Memory B cell (primary cell): ENCODE measurements at regions not wholly inside any gene's neighbourhood (a gene's known extent, or its start where the extent isn't known, plus 50 kb on each side); places are given as distances from the start of the nearest gene placed in this dataset.

ENCODE experiments used
- ATAC-seq: fragments of 150-1000 bp; cut with Tn5 transposase; 2 replicates; pipeline ENCODE4 v1.10.0; 2021; ENCODE audit warnings: low read depth, mild to moderate bottlenecking, moderate library complexity
- DNase-seq, 2 donors: peaks; one replicate each; pipeline ENCODE4 v3.0.0; 2022; ENCODE audit warnings: low spot score in 2 of 2
- H3K27ac Mint-ChIP-seq: one replicate; pipeline ENCODE4 v1.8.0; 2022; ENCODE audit warnings: mild to moderate bottlenecking, moderate library complexity, mixed read lengths
- H3K27me3 Mint-ChIP-seq: one replicate; pipeline ENCODE4 v1.8.0; 2022; ENCODE audit warnings: mixed read lengths
- H3K36me3 Mint-ChIP-seq: one replicate; pipeline ENCODE4 v1.8.0; 2022; ENCODE audit warnings: mild to moderate bottlenecking, mixed read lengths
- H3K4me1 Mint-ChIP-seq: one replicate; pipeline ENCODE4 v1.8.0; 2022; ENCODE audit warnings: mixed read lengths
- H3K4me3 Mint-ChIP-seq: one replicate; pipeline ENCODE4 v1.8.0; 2022; ENCODE audit warnings: mild to moderate bottlenecking, moderate library complexity, mixed read lengths
- H3K9me3 Mint-ChIP-seq: one replicate; pipeline ENCODE4 v1.8.0; 2022; ENCODE audit warnings: mixed read lengths

DNA sequence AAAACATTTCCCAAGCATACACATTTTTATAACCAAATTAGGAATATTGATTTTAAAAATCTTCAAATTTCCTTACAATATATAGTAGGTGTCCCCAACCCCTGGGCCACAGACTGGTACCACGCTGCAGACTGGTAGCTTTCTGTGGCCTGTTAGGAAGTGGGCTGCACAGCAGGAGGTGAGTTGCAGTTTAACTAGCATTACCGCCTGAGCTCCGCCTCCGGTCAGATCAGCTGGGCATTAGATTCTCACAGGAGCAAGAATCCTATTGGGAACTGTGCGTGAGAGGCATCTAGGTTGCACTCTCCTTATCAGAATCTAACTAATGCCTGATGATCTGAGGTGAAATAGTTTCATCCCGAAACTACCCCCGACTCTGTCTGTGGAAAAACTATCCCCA, 62.1 kb downstream of the ZWINT start:
- Mint-ChIP-seq H3K36me3 (no peaks in the 10 kb centered on the region), H3K27me3 (no peaks in the 10 kb centered on the region), H3K4me1 (no peaks in the 10 kb centered on the region), H3K9me3 (no peaks in the 10 kb centered on the region), H3K27ac (no peak overlapping the region), H3K4me3 (no peak overlapping the region)
- ATAC-seq (no peak), DNase-seq (no peak)

DNA sequence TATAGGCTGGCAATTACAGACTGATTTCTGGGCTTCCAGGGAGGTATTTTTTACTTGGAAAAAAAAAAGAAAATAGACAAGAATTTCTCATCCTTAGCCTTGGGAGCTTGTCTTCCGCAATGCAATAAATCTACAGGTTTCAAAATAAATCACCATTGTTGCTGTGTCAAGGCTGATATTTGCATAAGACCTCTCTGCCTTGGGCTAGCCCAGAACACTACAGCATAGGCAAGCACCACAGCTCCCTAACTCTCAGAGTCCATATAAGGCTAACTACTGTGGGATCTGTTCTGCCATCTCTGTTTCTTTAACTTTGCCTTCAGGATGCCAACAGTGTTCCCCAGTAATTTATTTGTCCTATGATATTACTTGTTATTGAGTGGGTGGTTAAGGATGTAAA, 64.4 kb downstream of the ZWINT start:
- H3K4me1 Mint-ChIP-seq, result no peaks in the 10 kb centered on the region
- no peak overlapping the region for H3K4me3 Mint-ChIP-seq
- H3K27me3 Mint-ChIP-seq, result no peaks in the 10 kb centered on the region
- DNase-seq (no peak), ATAC-seq (no peak)
- H3K27ac Mint-ChIP-seq, result no peak overlapping the region
- peaks cover 2% of the 10 kb centered on the region for H3K9me3 Mint-ChIP-seq
- no peaks in the 10 kb centered on the region for H3K36me3 Mint-ChIP-seq

DNA sequence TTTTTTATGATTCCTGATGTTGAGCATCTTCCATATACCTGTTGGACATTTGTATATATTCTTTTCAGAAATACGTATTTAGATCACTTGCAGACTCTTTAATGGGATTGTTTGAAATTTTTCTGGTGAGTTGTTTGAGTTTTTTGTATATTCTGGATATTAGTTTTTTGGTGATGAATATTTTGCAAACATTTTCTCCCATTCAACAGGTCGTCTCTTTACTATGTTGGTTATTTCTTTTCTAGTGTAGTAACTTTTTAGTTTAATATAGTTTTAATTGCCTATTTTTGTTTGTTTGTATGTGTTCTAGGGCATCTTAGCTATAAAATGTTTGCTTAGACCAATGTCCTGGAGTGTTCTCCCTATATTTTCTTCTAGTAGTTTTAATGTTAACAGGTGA, 72.7 kb downstream of the ZWINT start:
- Mint-ChIP-seq H3K27ac (no peak overlapping the region), H3K9me3 (peaks cover 5% of the 10 kb centered on the region), H3K4me1 (no peaks in the 10 kb centered on the region), H3K27me3 (no peaks in the 10 kb centered on the region), H3K4me3 (no peak overlapping the region), H3K36me3 (no peaks in the 10 kb centered on the region)
- no peak for ATAC-seq
- DNase-seq, result no peak

DNA sequence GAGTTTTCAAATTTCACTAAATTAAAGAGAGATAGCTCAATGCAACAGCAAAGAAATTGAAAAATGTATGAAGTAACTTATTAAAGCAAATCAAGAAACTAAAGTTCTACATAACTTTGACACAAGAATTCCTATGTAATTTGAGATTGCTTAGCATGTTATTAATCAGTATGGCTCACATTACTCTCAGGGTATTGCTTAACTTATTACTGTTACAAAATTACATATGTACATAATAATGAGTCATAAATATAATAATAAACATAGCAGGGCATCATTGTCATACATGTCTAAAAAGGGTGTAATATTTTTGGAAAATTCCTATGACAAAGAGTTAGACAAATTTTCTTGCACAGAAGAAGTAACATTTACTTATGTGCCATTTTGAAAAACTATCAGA, 75.0 kb downstream of the ZWINT start:
- Mint-ChIP-seq H3K4me3 (no peak overlapping the region), H3K4me1 (no peaks in the 10 kb centered on the region), H3K27me3 (no peaks in the 10 kb centered on the region), H3K36me3 (no peaks in the 10 kb centered on the region), H3K9me3 (peaks cover 1% of the 10 kb centered on the region), H3K27ac (no peak overlapping the region)
- ATAC-seq (no peak), DNase-seq (no peak)

DNA sequence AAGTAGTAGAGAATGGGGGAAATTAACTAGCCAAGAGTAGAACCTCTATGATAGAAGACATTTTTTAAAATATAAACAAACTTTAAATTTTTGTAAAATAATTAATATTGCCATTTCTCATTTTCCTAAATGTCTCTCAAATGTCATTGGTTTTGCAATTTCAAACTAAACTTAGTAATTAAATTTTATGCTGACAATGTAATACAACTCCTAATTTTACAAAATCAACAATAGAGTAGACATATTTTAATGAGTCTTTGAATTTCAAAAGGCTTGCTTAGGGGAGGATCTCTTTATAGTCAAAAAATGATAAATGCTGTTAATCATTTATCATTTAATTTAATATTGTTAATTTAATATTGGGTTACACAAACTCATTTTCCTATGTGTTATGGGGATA, 81.8 kb downstream of the ZWINT start:
- Mint-ChIP-seq H3K4me1 (no peaks in the 10 kb centered on the region), H3K9me3 (no peaks in the 10 kb centered on the region), H3K36me3 (no peaks in the 10 kb centered on the region), H3K4me3 (no peak overlapping the region), H3K27me3 (no peaks in the 10 kb centered on the region), H3K27ac (no peak overlapping the region)
- DNase-seq, result no peak
- no peak for ATAC-seq

DNA sequence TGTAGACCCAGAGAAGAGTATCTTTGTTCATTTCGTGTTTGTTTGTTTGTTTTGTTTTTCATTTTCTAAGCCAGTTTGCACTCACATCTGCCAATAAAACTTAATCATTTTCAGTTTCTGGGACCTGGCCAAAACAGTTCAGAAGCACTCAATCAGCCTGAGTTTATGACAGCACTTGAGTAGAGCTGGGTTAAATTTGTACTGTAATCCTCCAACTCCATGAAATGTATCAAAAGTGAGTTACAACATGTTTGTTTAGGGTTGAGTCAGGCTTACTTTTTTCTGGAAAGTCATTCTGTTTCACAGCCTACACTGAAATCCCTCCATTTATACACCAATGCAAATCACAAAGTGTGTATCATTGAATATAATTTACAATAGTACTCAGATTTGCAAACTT, 91.9 kb downstream of the ZWINT start:
- H3K4me1 Mint-ChIP-seq, result no peaks in the 10 kb centered on the region
- no peak overlapping the region for H3K27ac Mint-ChIP-seq
- H3K36me3 Mint-ChIP-seq, result no peaks in the 10 kb centered on the region
- no peaks in the 10 kb centered on the region for H3K27me3 Mint-ChIP-seq
- H3K9me3 Mint-ChIP-seq, result no peaks in the 10 kb centered on the region
- no peak for DNase-seq
- no peak overlapping the region for H3K4me3 Mint-ChIP-seq
- ATAC-seq, result no peak

DNA sequence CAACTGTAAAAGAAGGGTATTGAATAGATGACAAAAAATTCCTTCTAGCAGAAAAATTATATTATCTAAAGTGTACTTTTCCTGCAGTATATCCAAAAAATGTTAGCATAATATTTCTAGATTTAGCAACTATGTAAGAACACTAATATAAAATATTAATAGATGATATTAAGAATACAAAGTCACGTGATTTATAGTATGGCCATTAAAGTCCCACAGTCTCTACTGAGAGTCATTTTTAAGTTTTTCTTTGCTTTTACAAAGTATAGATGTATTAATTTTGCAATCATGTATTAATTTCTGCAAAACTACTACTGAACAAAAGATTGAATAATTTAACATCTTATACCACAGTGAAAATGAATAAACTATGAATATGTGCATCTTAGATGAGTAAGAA, 94.9 kb downstream of the ZWINT start:
- no peak for ATAC-seq
- H3K4me3 Mint-ChIP-seq, result no peak overlapping the region
- no peaks in the 10 kb centered on the region for H3K36me3 Mint-ChIP-seq
- H3K4me1 Mint-ChIP-seq, result no peaks in the 10 kb centered on the region
- no peak overlapping the region for H3K27ac Mint-ChIP-seq
- no peaks in the 10 kb centered on the region for H3K9me3 Mint-ChIP-seq
- DNase-seq, result no peak
- no peaks in the 10 kb centered on the region for H3K27me3 Mint-ChIP-seq

DNA sequence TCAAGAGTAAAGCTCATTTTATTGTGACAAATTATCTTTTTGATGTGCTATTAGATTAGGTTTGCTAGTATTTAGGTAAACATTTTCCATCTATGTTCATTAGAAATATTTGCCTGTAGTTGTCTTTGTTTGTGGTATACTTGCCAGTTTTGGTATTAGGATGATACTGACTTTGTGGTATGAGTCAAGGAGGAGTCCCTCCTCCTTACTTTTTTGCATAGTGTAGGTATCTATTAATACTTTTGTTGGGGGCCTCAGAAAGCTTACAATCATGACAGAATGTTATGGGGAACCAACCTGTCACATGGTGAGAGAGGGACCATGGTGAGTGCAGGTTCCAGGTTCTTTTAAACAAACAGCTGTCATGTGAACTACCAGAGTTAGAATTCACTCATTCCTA, 102.1 kb downstream of the ZWINT start:
- H3K27ac Mint-ChIP-seq, result no peak overlapping the region
- ATAC-seq (no peak), DNase-seq (no peak)
- H3K36me3 Mint-ChIP-seq, result no peaks in the 10 kb centered on the region
- no peaks in the 10 kb centered on the region for H3K27me3 Mint-ChIP-seq
- H3K4me3 Mint-ChIP-seq, result no peak overlapping the region
- no peaks in the 10 kb centered on the region for H3K4me1 Mint-ChIP-seq
- H3K9me3 Mint-ChIP-seq, result no peaks in the 10 kb centered on the region

DNA sequence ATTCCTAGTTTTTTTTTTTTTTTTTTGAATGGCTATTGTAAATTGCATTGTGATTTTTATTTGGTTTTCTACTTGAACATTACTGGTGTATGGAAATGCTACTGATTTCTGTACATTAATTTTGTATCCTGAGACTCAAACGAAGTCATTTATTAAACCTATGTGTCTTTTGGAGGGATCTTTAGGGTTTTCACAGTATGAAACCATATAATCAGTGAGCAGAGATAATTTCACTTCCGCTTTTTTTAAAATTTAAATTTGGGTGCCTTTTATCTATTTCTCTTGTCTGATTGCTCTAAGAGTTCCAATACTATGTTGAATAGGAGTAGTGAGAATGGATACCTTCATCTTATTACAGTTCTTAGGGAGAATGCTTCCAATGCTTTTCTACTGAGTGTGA, 102.7 kb downstream of the ZWINT start:
- H3K27ac Mint-ChIP-seq, result no peak overlapping the region
- H3K4me1 Mint-ChIP-seq, result no peaks in the 10 kb centered on the region
- no peaks in the 10 kb centered on the region for H3K27me3 Mint-ChIP-seq
- peaks cover under 1% of the 10 kb centered on the region for H3K9me3 Mint-ChIP-seq
- ATAC-seq (no peak), DNase-seq (no peak)
- no peak overlapping the region for H3K4me3 Mint-ChIP-seq
- no peaks in the 10 kb centered on the region for H3K36me3 Mint-ChIP-seq

DNA sequence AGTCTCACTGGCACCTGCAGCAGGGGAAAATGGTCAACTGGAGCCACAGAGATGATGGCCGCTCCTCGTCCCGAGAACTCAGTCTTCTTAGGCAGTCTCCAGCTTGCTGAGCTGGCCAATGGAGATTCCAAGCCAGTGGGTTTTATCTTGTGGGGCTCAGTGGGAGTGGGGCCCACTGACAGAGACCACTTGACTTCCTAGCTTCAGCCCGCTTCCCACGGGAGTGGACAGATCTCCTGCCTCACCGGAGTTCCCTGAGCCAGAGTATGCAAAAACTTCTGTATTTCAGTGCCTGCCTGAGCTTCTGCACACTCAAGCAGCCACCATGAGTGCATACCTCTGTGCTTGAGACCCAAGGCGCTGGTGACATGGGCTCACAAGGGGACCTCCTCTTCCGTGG, 105.8 kb downstream of the ZWINT start:
- ATAC-seq (no peak), DNase-seq (no peak)
- Mint-ChIP-seq H3K9me3 (peaks cover 4% of the 10 kb centered on the region), H3K27ac (no peak overlapping the region), H3K27me3 (no peaks in the 10 kb centered on the region), H3K4me1 (no peaks in the 10 kb centered on the region), H3K4me3 (no peak overlapping the region), H3K36me3 (no peaks in the 10 kb centered on the region)

DNA sequence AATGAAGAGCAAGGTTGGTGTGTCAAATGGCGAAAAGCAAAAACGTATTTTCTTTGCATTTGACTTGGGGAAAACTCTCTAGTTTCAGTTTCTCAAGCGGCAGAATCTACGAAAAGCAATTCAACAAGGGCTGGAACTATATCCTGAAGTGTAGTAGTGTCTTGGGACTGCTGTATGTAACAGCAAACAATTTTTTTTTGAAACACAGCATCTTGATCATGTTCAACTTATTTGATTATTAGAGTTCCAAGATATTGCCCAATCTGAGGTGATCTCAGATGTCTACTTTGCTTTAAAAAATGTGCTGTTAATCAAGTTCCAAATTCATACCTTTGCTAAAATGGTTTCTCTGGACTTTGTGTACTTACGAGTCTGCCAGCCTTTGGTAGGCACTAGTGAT, 120.6 kb downstream of the ZWINT start:
- H3K4me3 Mint-ChIP-seq, result no peak overlapping the region
- DNase-seq (no peak), ATAC-seq (no peak)
- H3K36me3 Mint-ChIP-seq, result no peaks in the 10 kb centered on the region
- H3K9me3 Mint-ChIP-seq, result no peaks in the 10 kb centered on the region
- H3K4me1 Mint-ChIP-seq, result no peaks in the 10 kb centered on the region
- H3K27ac Mint-ChIP-seq, result no peak overlapping the region
- no peaks in the 10 kb centered on the region for H3K27me3 Mint-ChIP-seq

DNA sequence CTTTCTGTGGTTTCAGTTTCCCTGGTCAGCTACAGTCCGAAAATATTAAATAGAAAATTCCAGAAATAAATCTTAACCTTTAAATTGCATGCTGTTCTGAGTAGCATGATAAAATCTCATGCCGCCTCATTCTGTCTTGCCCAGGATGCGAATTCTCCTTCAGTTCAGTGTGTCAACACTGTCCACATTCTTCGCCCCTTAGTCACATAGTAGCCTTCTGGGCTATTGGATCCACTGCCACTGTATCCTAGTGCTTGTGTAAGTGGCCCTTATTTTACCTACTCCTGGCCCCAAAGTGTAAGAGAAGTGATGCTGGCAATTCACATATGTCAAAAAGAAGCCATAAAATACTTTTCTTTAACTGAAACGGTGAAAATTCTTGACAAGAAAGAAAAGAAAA, 129.6 kb downstream of the ZWINT start:
- Mint-ChIP-seq H3K4me1 (no peaks in the 10 kb centered on the region), H3K36me3 (no peaks in the 10 kb centered on the region), H3K27me3 (no peaks in the 10 kb centered on the region), H3K4me3 (no peak overlapping the region), H3K27ac (no peak overlapping the region), H3K9me3 (no peaks in the 10 kb centered on the region)
- ATAC-seq (no peak), DNase-seq (no peak)

DNA sequence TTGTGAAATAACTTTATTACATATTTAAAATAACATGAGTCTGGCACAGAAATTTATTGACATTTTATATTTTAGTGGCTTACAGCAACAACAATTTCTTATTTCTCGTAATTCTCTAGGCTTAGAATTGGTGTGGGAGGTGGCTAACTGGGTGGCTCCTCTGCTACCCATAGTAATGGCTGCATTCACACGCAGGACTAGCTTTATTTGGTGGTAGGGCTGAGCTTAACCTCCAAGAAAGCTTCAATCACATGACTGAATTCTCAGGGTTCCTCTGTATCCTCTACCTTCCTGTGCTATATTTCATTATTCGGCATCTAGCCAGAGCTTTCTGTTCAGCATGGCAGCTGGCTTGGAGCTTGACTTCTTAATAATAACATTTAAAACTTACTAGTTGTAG, 138.8 kb downstream of the ZWINT start:
- no peak overlapping the region for H3K4me3 Mint-ChIP-seq
- ATAC-seq, result no peak
- no peaks in the 10 kb centered on the region for H3K4me1 Mint-ChIP-seq
- H3K27me3 Mint-ChIP-seq, result no peaks in the 10 kb centered on the region
- no peak overlapping the region for H3K27ac Mint-ChIP-seq
- no peaks in the 10 kb centered on the region for H3K36me3 Mint-ChIP-seq
- no peak for DNase-seq
- no peaks in the 10 kb centered on the region for H3K9me3 Mint-ChIP-seq

DNA sequence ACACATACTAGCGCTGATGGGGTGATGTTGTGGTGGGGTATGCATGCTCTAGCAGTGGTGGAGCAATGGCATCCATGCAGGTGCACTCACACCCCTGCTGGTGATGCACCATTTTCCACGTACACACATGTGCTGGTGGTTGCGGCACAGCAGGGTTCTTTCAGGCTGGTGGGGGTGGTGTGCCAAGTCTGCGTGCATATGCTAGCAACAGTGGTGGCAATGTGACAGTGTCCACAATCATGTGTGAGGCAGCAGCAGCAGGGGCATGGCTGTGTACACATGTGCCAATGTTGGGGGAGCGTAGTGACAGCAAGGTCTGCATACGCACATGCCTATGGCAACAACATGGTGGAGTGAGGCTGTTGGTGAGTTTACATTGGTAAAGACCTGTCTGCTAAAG, 148.1 kb downstream of the ZWINT start:
- Mint-ChIP-seq H3K4me3 (no peak overlapping the region), H3K27me3 (no peaks in the 10 kb centered on the region), H3K9me3 (peaks cover 5% of the 10 kb centered on the region), H3K4me1 (peaks cover under 1% of the 10 kb centered on the region), H3K36me3 (no peaks in the 10 kb centered on the region), H3K27ac (no peak overlapping the region)
- DNase-seq, result no peak
- no peak for ATAC-seq

DNA sequence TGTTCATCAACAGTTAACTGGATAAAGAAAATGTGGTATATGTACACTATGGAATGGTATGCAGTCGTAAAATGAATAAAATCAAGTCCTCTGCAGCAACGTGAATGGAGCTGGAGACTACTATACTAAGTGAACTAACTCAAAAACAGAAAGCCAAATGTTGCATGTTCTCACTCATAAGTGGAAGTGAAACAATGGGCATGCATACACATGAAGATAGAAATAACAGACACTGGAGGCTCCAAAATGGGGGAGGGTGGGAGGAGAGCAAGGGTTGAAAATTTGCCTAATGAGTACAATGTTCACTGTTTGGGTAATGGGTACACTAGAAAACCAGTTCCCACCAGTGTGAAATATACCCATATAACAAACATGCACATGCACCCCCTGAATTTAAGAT, 179.5 kb downstream of the ZWINT start:
- Mint-ChIP-seq H3K27me3 (no peaks in the 10 kb centered on the region), H3K27ac (no peak overlapping the region), H3K4me3 (no peak overlapping the region), H3K4me1 (no peaks in the 10 kb centered on the region), H3K9me3 (peaks cover 4% of the 10 kb centered on the region), H3K36me3 (no peaks in the 10 kb centered on the region)
- ATAC-seq (no peak), DNase-seq (no peak)

DNA sequence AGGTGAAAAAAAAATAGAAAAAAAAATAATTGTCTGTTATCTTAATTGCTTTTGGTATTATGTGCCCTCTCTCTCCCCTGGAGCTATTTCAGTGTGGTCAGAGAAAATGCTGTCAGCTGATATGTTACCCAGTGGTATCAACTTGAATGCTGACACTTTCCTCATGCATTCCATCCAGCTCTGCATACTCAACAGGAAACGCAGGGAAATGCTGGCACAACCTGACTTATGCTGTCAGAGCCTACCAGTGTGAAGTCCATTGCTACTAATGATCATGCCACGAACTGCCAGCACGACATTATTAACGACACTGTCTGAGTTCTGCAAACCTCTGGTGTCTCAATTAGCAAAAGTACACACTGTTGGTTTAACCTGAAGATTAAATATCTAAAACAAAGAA, 182.8 kb downstream of the ZWINT start:
- Mint-ChIP-seq H3K4me3 (no peak overlapping the region), H3K4me1 (no peaks in the 10 kb centered on the region), H3K27me3 (no peaks in the 10 kb centered on the region), H3K27ac (no peak overlapping the region), H3K9me3 (peaks cover under 1% of the 10 kb centered on the region), H3K36me3 (no peaks in the 10 kb centered on the region)
- ATAC-seq (no peak), DNase-seq (no peak)
